ENCODE measurements at regions not wholly inside any gene's neighbourhood (a gene's known extent, or its start where the extent isn't known, plus 50 kb on each side); places are given as distances from the start of the nearest gene placed in this dataset.

DNA sequence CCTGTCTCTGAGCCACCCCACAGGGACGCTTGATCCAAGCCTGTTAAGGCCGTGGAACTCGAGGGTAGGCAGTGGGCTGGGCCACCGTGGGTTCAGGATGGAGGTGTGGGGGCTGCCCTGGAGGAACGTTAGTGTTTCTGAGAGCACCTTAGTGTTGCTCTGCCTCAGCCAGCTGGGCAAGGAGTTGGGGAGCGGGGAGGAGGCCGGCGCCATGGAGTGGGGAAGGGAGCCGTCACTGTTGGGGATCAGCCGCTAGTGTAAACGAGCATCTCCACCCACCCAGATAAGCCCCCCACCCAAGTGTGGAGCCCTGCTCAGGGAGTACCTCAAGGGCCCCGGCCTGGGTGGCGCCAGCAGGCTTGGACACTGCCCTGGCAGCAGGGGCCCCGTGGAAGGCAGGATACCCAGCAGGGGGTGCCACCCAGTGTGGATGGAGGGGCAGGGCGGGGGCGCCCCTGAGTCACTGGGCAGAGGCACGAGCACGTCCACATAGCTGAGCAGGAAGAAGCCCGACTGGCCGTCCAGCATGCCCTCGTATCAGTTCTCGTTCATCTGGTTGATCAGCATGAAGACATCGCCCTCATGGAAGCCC, 98.6 kb downstream of the KPNA2 start:
- H3K4me3 ChIP-seq (ENCODE audit: low read depth in 1 of 2, low read length in 1 of 2): no peak overlapping the region
- H3K36me3 ChIP-seq: peaks cover 32% of the 10 kb centered on the region
- TF ChIP-seq, protein P1, sequence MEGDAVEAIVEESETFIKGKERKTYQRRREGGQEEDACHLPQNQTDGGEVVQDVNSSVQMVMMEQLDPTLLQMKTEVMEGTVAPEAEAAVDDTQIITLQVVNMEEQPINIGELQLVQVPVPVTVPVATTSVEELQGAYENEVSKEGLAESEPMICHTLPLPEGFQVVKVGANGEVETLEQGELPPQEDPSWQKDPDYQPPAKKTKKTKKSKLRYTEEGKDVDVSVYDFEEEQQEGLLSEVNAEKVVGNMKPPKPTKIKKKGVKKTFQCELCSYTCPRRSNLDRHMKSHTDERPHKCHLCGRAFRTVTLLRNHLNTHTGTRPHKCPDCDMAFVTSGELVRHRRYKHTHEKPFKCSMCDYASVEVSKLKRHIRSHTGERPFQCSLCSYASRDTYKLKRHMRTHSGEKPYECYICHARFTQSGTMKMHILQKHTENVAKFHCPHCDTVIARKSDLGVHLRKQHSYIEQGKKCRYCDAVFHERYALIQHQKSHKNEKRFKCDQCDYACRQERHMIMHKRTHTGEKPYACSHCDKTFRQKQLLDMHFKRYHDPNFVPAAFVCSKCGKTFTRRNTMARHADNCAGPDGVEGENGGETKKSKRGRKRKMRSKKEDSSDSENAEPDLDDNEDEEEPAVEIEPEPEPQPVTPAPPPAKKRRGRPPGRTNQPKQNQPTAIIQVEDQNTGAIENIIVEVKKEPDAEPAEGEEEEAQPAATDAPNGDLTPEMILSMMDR (IDR thresholded peaks at IDR 0.05): no peak
- peaks cover 8 to 12% of the 10 kb centered on the region in 2 experiments for H3K4me1 ChIP-seq (ENCODE audit: control insufficient read depth in 1 of 2, insufficient read depth in 1 of 2, low read depth in 1 of 2, low read length in 1 of 2)
- no peak overlapping the region for H3K27ac ChIP-seq
- no peaks in the 10 kb centered on the region for H3K27me3 ChIP-seq
- H3K9me3 ChIP-seq: no peaks in the 10 kb centered on the region

DNA sequence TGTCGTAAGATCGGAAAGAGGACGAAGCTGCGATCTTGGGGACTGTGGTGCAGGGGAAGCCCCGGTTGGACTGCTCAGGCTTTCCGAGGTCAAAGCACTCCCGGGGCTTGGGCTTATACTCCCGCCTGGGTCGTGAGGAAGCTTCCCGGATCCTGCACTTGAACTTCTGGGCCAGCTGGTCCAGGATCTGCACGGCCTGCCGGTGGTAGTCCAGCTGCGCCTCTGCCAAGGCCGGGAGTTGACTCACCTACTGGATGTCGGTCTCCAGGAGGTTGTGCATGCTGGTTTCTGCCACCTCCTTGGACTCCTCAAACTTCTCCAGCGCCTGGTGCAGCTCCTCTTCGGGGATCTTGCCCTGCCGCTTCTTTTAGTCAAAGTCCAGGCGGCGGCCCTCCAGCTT, 99.2 kb downstream of the KPNA2 start:
- no peaks in the 10 kb centered on the region for H3K9me3 ChIP-seq
- H3K27ac ChIP-seq: no peak overlapping the region
- TF ChIP-seq, protein P1 (IDR thresholded peaks at IDR 0.05): no peak
- peaks cover 28% of the 10 kb centered on the region for H3K36me3 ChIP-seq
- H3K4me1 ChIP-seq (ENCODE audit: control insufficient read depth in 1 of 2, insufficient read depth in 1 of 2, low read depth in 1 of 2, low read length in 1 of 2): peaks cover 8 to 12% of the 10 kb centered on the region in 2 experiments
- H3K4me3 ChIP-seq (ENCODE audit: low read depth in 1 of 2, low read length in 1 of 2): no peak overlapping the region
- H3K27me3 ChIP-seq: no peaks in the 10 kb centered on the region

DNA sequence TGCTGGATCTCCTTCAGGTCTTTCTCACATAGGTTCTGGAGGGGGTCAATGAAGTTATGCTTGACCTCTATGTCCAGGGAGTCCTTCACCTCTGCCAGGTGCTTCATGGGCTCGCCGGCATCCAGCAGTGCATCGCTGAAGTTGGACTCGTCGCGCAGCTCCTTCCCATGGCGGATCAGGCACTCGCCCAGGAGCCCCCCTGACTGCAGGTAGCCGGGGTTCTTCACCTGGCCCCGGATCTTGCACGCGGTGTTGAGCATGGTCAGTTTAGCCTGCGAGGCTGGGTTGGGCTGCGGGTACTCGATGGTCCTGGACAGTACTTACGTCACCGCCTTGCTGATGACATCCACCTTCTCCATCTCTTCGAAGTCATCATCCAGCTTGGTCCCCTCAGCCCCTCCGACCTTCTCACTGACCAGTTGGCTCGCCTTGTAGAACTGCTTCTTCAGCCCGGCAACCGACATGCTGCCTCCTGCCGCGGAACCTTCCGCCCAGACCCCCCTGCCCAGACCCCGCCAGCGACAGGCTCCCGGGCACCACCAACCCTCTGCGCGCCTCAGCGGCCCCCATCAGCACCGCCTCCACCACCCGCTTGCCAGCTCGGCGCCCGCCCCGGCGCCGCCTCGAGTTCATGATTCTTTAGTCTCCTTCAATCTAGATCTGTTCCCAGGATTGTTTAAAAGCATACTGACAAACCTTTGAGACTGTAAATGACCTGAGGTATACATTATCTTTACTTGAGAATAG, 99.8 kb downstream of the KPNA2 start:
- Histone ChIP-seq H3K9me3 (no peaks in the 10 kb centered on the region), H3K4me1 (ENCODE audit: control insufficient read depth in 1 of 2, insufficient read depth in 1 of 2, low read depth in 1 of 2, low read length in 1 of 2) (peaks cover 8 to 12% of the 10 kb centered on the region in 2 experiments), H3K4me3 (ENCODE audit: low read depth in 1 of 2, low read length in 1 of 2) (no peak overlapping the region), H3K27me3 (no peaks in the 10 kb centered on the region), H3K36me3 (peaks cover 22% of the 10 kb centered on the region), H3K27ac (no peak overlapping the region)
- TF ChIP-seq, protein P1 (IDR thresholded peaks at IDR 0.05): no peak

DNA sequence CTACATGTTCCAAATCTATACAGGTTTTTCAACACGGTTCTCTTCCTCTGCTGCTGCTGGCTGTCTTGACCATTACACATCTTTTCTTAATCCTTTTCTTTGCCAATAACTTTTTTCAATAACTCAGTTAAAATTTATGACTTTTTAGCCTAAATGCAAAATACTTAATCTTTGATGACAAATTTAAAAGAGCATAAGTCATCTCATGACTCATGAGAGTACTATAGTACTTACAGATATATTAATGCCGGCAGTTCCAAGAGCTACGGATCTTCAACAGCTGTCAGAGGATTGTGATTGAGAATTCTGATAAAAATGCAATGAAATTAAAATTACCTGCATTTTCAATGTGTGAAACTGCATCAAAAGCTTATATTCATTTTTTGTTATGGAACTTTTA, 105.5 kb downstream of the KPNA2 start:
- Histone ChIP-seq H3K4me1 (ENCODE audit: control insufficient read depth in 1 of 2, insufficient read depth in 1 of 2, low read depth in 1 of 2, low read length in 1 of 2) (no peaks in the 10 kb centered on the region), H3K9me3 (no peaks in the 10 kb centered on the region), H3K4me3 (ENCODE audit: low read depth in 1 of 2, low read length in 1 of 2) (no peak overlapping the region), H3K27me3 (no peaks in the 10 kb centered on the region), H3K36me3 (peaks cover 3% of the 10 kb centered on the region), H3K27ac (no peak overlapping the region)
- TF ChIP-seq, protein P1 (IDR thresholded peaks at IDR 0.05): no peak

DNA sequence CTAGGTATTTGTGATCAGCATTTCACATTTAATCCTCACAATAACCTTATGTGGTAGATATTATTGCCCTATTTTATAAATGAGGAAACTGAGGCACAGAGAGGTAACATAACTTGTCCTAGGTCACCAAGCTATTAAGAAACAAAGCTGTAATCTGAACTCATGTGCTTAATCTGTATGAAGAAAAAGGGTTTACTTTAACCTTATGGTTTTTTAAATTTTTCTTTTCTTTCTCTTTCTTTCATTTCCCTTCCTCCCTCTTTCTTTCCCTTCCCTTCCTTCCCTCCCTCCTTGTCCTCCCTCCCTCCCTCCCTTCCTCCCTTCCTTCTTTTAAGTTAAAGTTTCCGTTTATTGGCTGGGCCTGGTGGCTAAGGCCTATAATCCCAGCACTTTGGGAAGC, 105.2 kb upstream of the AMZ2 start:
- no peaks in the 10 kb centered on the region for H3K4me1 ChIP-seq (ENCODE audit: control insufficient read depth in 1 of 2, insufficient read depth in 1 of 2, low read depth in 1 of 2, low read length in 1 of 2)
- no peaks in the 10 kb centered on the region for H3K27me3 ChIP-seq
- H3K4me3 ChIP-seq (ENCODE audit: low read depth in 1 of 2, low read length in 1 of 2): no peak overlapping the region
- TF ChIP-seq, protein P1 (IDR thresholded peaks at IDR 0.05): no peak
- peaks cover 3% of the 10 kb centered on the region for H3K36me3 ChIP-seq
- no peaks in the 10 kb centered on the region for H3K9me3 ChIP-seq
- no peak overlapping the region for H3K27ac ChIP-seq
